HFFc6 (cell line): ENCODE measurements at regions not wholly inside any gene's neighbourhood (a gene's known extent, or its start where the extent isn't known, plus 50 kb on each side); places are given as distances from the start of the nearest gene placed in this dataset.

Source experiments
- DNase-seq: peaks from one replicate; pipeline ENCODE4 v3.0.0-alpha.2; 2018
- H3K27ac Mint-ChIP-seq: 2 replicates; pipeline ENCODE4 v1.8.0; 2020; ENCODE audit warnings: mild to moderate bottlenecking, mixed read lengths
- H3K27me3 Mint-ChIP-seq: 2 replicates; pipeline ENCODE4 v1.8.0; 2021; ENCODE audit warnings: mild to moderate bottlenecking, moderate library complexity, mixed read lengths; ENCODE audit not compliant: insufficient read depth
- H3K36me3 Mint-ChIP-seq: 2 replicates; pipeline ENCODE4 v1.8.0; 2021; ENCODE audit warnings: low read depth, mixed read lengths
- H3K4me1 Mint-ChIP-seq: 2 replicates; pipeline ENCODE4 v1.8.0; 2020; ENCODE audit warnings: low read depth, mixed read lengths
- H3K4me3 Mint-ChIP-seq: 2 replicates; pipeline ENCODE4 v1.8.0; 2020; ENCODE audit warnings: mild to moderate bottlenecking, moderate library complexity, mixed read lengths
- H3K9me3 Mint-ChIP-seq: 2 replicates; pipeline ENCODE4 v1.8.0; 2020; ENCODE audit warnings: mild to moderate bottlenecking, mixed read lengths
- CTCF ChIP-seq: fragments of 200-600 bp; sonication (generic); IDR thresholded peaks from 2 replicates; pipeline ENCODE4 v1.5.0; 2021; ENCODE audit warnings: antibody characterized with exemption, mild to moderate bottlenecking

DNA sequence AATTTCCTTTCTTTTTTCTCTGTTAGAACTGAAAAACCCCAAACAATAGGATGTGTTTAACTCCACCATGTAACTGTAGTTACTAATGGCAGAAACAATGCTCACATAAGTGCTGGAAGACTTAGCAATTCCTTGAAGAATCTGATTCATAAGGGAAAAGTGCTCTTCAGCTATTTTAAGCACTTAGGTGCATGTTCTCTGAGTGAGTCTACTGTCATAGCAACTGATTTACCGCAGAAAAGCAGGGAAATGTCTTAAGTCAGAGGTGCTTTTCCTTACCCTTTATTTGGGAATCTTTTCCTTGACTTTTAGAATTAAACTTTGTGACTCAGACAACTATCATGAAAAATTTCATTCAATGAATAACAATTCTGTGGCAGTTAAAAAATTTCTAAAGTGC, 65.4 kb upstream of the NABP1 start:
- peak overlapping the region; percentile 50 for H3K4me3 Mint-ChIP-seq
- H3K4me1 Mint-ChIP-seq = peaks cover 54% of the 10 kb centered on the region
- H3K27me3 Mint-ChIP-seq = no peaks in the 10 kb centered on the region
- no peaks in the 10 kb centered on the region for H3K36me3 Mint-ChIP-seq
- no peaks in the 10 kb centered on the region for H3K9me3 Mint-ChIP-seq
- TF ChIP-seq CTCF = no peak
- H3K27ac Mint-ChIP-seq = peak overlapping the region; percentile 96
- peak; percentile 96 for DNase-seq

- TF ChIP-seq CTCF = no peak
- DNase-seq = no peak
- Mint-ChIP-seq H3K27ac (no peak overlapping the region), H3K9me3 (no peaks in the 10 kb centered on the region), H3K4me3 (no peak overlapping the region), H3K36me3 (no peaks in the 10 kb centered on the region), H3K27me3 (no peaks in the 10 kb centered on the region), H3K4me1 (peaks cover 76% of the 10 kb centered on the region)
Observed at GRCh38 chr2:191614759-191615158, 63.2 kb upstream of the NABP1 start.

GRCh38 chr2:191615596-191615995, 62.3 kb upstream of the NABP1 start:
- H3K27me3 Mint-ChIP-seq = no peaks in the 10 kb centered on the region
- peaks cover 76% of the 10 kb centered on the region for H3K4me1 Mint-ChIP-seq
- no peak for TF ChIP-seq CTCF
- H3K36me3 Mint-ChIP-seq = no peaks in the 10 kb centered on the region
- H3K27ac Mint-ChIP-seq = no peak overlapping the region
- no peaks in the 10 kb centered on the region for H3K9me3 Mint-ChIP-seq
- DNase-seq = no peak
- H3K4me3 Mint-ChIP-seq = no peak overlapping the region

- H3K27ac Mint-ChIP-seq = no peak overlapping the region
- H3K9me3 Mint-ChIP-seq = no peaks in the 10 kb centered on the region
- DNase-seq = no peak
- TF ChIP-seq CTCF = no peak
- no peaks in the 10 kb centered on the region for H3K36me3 Mint-ChIP-seq
- H3K27me3 Mint-ChIP-seq = no peaks in the 10 kb centered on the region
- H3K4me3 Mint-ChIP-seq = no peak overlapping the region
- peaks cover 64% of the 10 kb centered on the region for H3K4me1 Mint-ChIP-seq
Observed at GRCh38 chr2:191617575-191617974, 60.4 kb upstream of the NABP1 start.

DNA sequence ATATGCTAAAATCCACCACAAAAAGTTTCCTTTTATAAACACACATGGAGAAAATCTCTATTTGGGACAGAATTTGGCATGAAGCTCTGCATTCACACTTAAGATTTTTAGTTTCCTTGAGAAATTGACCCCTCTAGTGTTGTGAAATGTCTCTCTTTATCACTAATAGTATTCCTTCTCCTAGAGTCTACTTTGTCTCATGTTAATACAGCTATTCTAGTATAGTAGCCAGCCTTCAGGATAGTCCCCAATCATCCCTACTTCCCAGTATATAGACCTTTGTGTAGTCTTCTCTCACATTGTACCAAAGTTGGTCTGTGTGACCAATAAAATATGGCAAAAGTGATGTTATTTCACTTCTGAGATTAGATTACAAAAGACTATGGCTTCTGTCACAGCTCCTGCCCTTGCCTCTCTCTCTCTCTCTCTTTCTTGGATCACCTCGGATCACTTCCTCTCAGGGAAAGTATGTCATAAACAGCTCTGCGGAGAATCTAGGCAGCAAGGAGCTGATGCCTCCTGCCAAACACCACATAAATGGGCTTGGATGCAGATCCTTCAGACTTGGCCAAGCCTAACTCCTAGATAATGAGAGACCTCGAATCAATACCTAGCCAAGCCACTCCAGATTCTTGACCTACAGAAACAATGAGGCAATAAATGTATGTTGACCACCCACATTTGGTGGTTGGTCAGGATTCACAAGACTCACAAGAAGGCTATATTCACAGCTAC, 59.7 kb upstream of the NABP1 start:
- Mint-ChIP-seq H3K4me1 (peaks cover 58% of the 10 kb centered on the region), H3K27me3 (no peaks in the 10 kb centered on the region), H3K27ac (peak overlapping the region; percentile 14; the same call in 1 of the 2 replicates), H3K4me3 (no peak overlapping the region), H3K36me3 (no peaks in the 10 kb centered on the region), H3K9me3 (no peaks in the 10 kb centered on the region)
- no peak for DNase-seq
- TF ChIP-seq CTCF = no peak
